IPS DF 6.9 (cell line): ENCODE measurements at regions not wholly inside any gene's neighbourhood (a gene's known extent, or its start where the extent isn't known, plus 50 kb on each side); places are given as distances from the start of the nearest gene placed in this dataset.

Experiments used
- DNase-seq: peaks from one replicate; pipeline ENCODE4 v3.0.0-alpha.2; 2013; ENCODE audit warnings: low read depth, low spot score
- H3K27ac ChIP-seq: one replicate; pipeline ENCODE4 v1.5.1; 2013; ENCODE audit warnings: low read length, control low read depth
- H3K27me3 ChIP-seq: 2 replicates; pipeline ENCODE4 v1.6.1; 2013; ENCODE audit warnings: mild to moderate bottlenecking, low read length; ENCODE audit not compliant: control insufficient read depth, insufficient read depth
- H3K36me3 ChIP-seq: 2 replicates; pipeline ENCODE4 v1.6.1; 2013; ENCODE audit warnings: low read length; ENCODE audit not compliant: control insufficient read depth, insufficient read depth
- H3K4me1 ChIP-seq: 2 replicates; pipeline ENCODE4 v1.6.1; 2013; ENCODE audit warnings: low read length; ENCODE audit not compliant: control insufficient read depth, insufficient read depth
- H3K4me3 ChIP-seq: 2 replicates; pipeline ENCODE4 v1.5.1; 2013; ENCODE audit warnings: mild to moderate bottlenecking, low read length
- H3K9me3 ChIP-seq: 2 replicates; pipeline ENCODE4 v1.6.1; 2013; ENCODE audit warnings: low read length, inconsistent platforms; ENCODE audit not compliant: control insufficient read depth, insufficient read depth
- WGBS: extraction: QIAGEN DNeasy Blood & Tissue Kit; methylation state at CpG from one replicate; pipeline ENCODE4 v1.1.7; 2013; ENCODE audit warnings: mixed read lengths, missing lambda C conversion rate; ENCODE audit not compliant: insufficient read length, insufficient coverage; 5-methylcytosine and 5-hydroxymethylcytosine counted together

- H3K27me3 ChIP-seq = no peaks in the 10 kb centered on the region
- DNase-seq = no peak
- WGBS = no CpG with 5 or more reads among the region's 7 CpGs
Observed at GRCh38 chr11:45754741-45755140, 50.2 kb upstream of the SLC35C1 start.

GRCh38 chr11:45754261-45754709, 50.7 kb upstream of the SLC35C1 start:
- H3K27me3 ChIP-seq = no peaks in the 10 kb centered on the region
- no peaks in the 10 kb centered on the region for H3K36me3 ChIP-seq
- H3K4me3 ChIP-seq = no peak overlapping the region
- H3K27ac ChIP-seq = no peak overlapping the region
- WGBS = no CpG with 5 or more reads among the region's 8 CpGs
- H3K9me3 ChIP-seq = no peaks in the 10 kb centered on the region
- H3K4me1 ChIP-seq = peaks cover 4% of the 10 kb centered on the region
- DNase-seq = no peak

More at GRCh38 chr11:45754741-45755140, 50.2 kb upstream of the SLC35C1 start:
- Histone ChIP-seq H3K4me3 (no peak overlapping the region), H3K36me3 (no peaks in the 10 kb centered on the region), H3K4me1 (peaks cover 4% of the 10 kb centered on the region), H3K9me3 (no peaks in the 10 kb centered on the region), H3K27ac (no peak overlapping the region)

GRCh38 chr11:45752106-45752505, 52.8 kb upstream of the SLC35C1 start:
- no CpG with 5 or more reads among the region's 11 CpGs for WGBS
- Histone ChIP-seq H3K4me1 (peaks cover 4% of the 10 kb centered on the region), H3K27ac (no peak overlapping the region), H3K27me3 (no peaks in the 10 kb centered on the region), H3K9me3 (no peaks in the 10 kb centered on the region), H3K36me3 (no peaks in the 10 kb centered on the region), H3K4me3 (no peak overlapping the region)
- DNase-seq = no peak

- Histone ChIP-seq H3K4me1 (peaks cover 4% of the 10 kb centered on the region), H3K9me3 (no peaks in the 10 kb centered on the region), H3K27ac (no peak overlapping the region), H3K36me3 (no peaks in the 10 kb centered on the region), H3K4me3 (no peak overlapping the region), H3K27me3 (no peaks in the 10 kb centered on the region)
- no CpG with 5 or more reads among the region's 7 CpGs for WGBS
- no peak for DNase-seq
Observed at GRCh38 chr11:45751430-45751829, 53.5 kb upstream of the SLC35C1 start.

GRCh38 chr11:45750439-45750838, 54.5 kb upstream of the SLC35C1 start:
- Histone ChIP-seq H3K9me3 (no peaks in the 10 kb centered on the region), H3K4me3 (no peak overlapping the region), H3K27me3 (no peaks in the 10 kb centered on the region), H3K27ac (no peak overlapping the region), H3K36me3 (no peaks in the 10 kb centered on the region), H3K4me1 (peaks cover 4% of the 10 kb centered on the region)
- WGBS = no CpG with 5 or more reads among the region's 8 CpGs
- no peak for DNase-seq

- Histone ChIP-seq H3K4me1 (peaks cover 4% of the 10 kb centered on the region), H3K27ac (no peak overlapping the region), H3K9me3 (no peaks in the 10 kb centered on the region), H3K27me3 (no peaks in the 10 kb centered on the region), H3K36me3 (no peaks in the 10 kb centered on the region), H3K4me3 (no peak overlapping the region)
- no CpG with 5 or more reads among the region's 5 CpGs for WGBS
- no peak for DNase-seq
Observed at GRCh38 chr11:45748801-45749200, 56.1 kb upstream of the SLC35C1 start.

GRCh38 chr11:45745065-45745811, 59.7 kb upstream of the SLC35C1 start:
- no peak for DNase-seq
- no peak overlapping the region for H3K27ac ChIP-seq
- no peaks in the 10 kb centered on the region for H3K27me3 ChIP-seq
- WGBS = no CpG with 5 or more reads among the region's 13 CpGs
- H3K4me3 ChIP-seq = no peak overlapping the region
- 0 out of 2 replicates have a peak, but pooled peaks cover 1% of the 10 kb centered on the region for H3K4me1 ChIP-seq
- H3K9me3 ChIP-seq = no peaks in the 10 kb centered on the region
- no peaks in the 10 kb centered on the region for H3K36me3 ChIP-seq

- no CpG with 5 or more reads among the region's 11 CpGs for WGBS
- Histone ChIP-seq H3K9me3 (no peaks in the 10 kb centered on the region), H3K36me3 (no peaks in the 10 kb centered on the region), H3K27ac (no peak overlapping the region), H3K4me1 (0 out of 2 replicates have a peak, but pooled peaks cover 1% of the 10 kb centered on the region), H3K27me3 (no peaks in the 10 kb centered on the region), H3K4me3 (no peak overlapping the region)
- DNase-seq = no peak
Observed at GRCh38 chr11:45743556-45744468, 61.1 kb upstream of the SLC35C1 start.

- no peak for DNase-seq
- H3K4me1 ChIP-seq = 0 out of 2 replicates have a peak, but pooled peaks cover 1% of the 10 kb centered on the region
- H3K9me3 ChIP-seq = no peaks in the 10 kb centered on the region
- no CpG with 5 or more reads among the region's 2 CpGs for WGBS
- no peak overlapping the region for H3K4me3 ChIP-seq
- no peak overlapping the region for H3K27ac ChIP-seq
- H3K36me3 ChIP-seq = no peaks in the 10 kb centered on the region
- no peaks in the 10 kb centered on the region for H3K27me3 ChIP-seq
Observed at GRCh38 chr11:45741582-45741981, 63.4 kb upstream of the SLC35C1 start.

GRCh38 chr11:45741032-45741431, 63.9 kb upstream of the SLC35C1 start:
- Histone ChIP-seq H3K4me1 (0 out of 2 replicates have a peak, but pooled peaks cover 1% of the 10 kb centered on the region), H3K27me3 (no peaks in the 10 kb centered on the region), H3K36me3 (no peaks in the 10 kb centered on the region), H3K27ac (no peak overlapping the region), H3K9me3 (no peaks in the 10 kb centered on the region), H3K4me3 (no peak overlapping the region)
- no CpG with 5 or more reads among the region's 2 CpGs for WGBS
- DNase-seq = no peak
